Suprapubic skin (tissue), 4 donors: ENCODE measurements at regions not wholly inside any gene's neighbourhood (a gene's known extent, or its start where the extent isn't known, plus 50 kb on each side); places are given as distances from the start of the nearest gene placed in this dataset.

Experiments
- DNase-seq, 2 donors: peaks; one replicate each; pipeline ENCODE4 v3.0.0-alpha.2; 2019; ENCODE audit warnings: low spot score in 2 of 2
- H3K27ac ChIP-seq: fragments of 200-600 bp; sonication (generic); one replicate; pipeline ENCODE4 v1.5.1; 2019
- H3K27me3 ChIP-seq: fragments of 200-600 bp; sonication (generic); one replicate; pipeline ENCODE4 v1.5.1; 2019
- H3K36me3 ChIP-seq: fragments of 200-600 bp; sonication (generic); one replicate; pipeline ENCODE4 v1.5.1; 2019
- H3K4me1 ChIP-seq: fragments of 200-600 bp; sonication (generic); one replicate; pipeline ENCODE4 v1.5.1; 2019
- H3K4me3 ChIP-seq: fragments of 200-600 bp; sonication (generic); one replicate; pipeline ENCODE4 v1.5.1; 2019; ENCODE audit warnings: mild to moderate bottlenecking
- H3K9me3 ChIP-seq: fragments of 200-600 bp; sonication (generic); one replicate; pipeline ENCODE4 v1.5.1; 2019
- EP300 ChIP-seq: sonication (generic); formaldehyde crosslinking; IDR thresholded peaks from one replicate; pipeline ENCODE4 v1.6.1; 2017; ENCODE audit warnings: antibody characterized with exemption
- POLR2A ChIP-seq, 2 donors: fragments of 450-650 bp; IDR thresholded peaks; one replicate each; pipeline ENCODE4 v1.6.1; 2017; ENCODE audit warnings: antibody characterized with exemption in 2 of 2, mild to moderate bottlenecking in 2 of 2, moderate library complexity in 2 of 2
- POLR2AphosphoS5 ChIP-seq, 3 donors: sonication (generic); formaldehyde crosslinking; IDR thresholded peaks; one replicate each; pipeline ENCODE4 v1.6.1; 2017; ENCODE audit warnings: antibody characterized with exemption in 3 of 3
- WGBS: methylation state at CpG from one replicate; pipeline ENCODE4 v1.1.5; 2018; 5-methylcytosine and 5-hydroxymethylcytosine counted together
- TF ChIP-seq, protein P1 (sequence below), 2 donors: fragments of 200-600 bp in 1 of 2; fragments of 450-650 bp in 1 of 2; sonication (generic) in 1 of 2; IDR thresholded peaks; one replicate each; pipeline ENCODE4 v1.5.1; 2016 to 2019; ENCODE audit warnings: antibody characterized with exemption in 2 of 2, mild to moderate bottlenecking in 1 of 2, moderate library complexity in 1 of 2

DNA sequence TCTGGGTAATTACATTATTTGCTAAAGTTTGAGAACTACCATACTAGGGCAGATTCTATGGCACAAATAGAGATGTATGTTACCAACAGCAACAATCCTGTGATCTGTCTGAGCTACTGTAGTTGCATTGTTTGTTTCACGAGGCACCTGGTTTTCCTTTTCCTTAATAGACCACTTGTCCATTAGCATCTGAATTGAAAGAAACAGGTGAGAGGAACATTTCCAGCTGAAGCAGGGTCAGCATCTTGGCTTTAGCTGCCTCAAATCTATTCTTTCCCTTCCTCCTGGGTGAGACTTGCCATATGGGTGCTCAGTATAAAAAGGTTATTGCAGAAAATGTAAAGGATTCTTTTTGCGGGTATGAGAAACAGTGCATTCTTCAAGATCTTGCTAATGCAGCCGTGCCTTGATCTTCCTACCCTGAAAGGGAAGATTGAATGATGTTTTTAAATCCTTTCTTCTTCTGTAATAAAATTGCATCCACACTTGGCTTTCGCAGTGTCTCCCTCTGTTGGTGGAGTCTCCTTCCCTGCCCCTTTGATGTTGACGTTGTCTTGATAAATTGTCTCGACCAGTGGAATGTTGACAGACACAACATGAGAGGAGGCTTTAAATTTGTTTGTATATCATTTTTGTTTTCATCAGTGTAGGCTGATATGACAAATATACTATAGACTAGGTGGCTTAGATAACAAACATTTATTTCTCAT lies 118.0 kb upstream of the BRINP1 start:
- H3K9me3 ChIP-seq, result no peaks in the 10 kb centered on the region
- no peaks in the 10 kb centered on the region for H3K36me3 ChIP-seq
- H3K4me3 ChIP-seq, result no peak overlapping the region
- no peaks in the 10 kb centered on the region for H3K4me1 ChIP-seq
- no peak overlapping the region for H3K27ac ChIP-seq
- H3K27me3 ChIP-seq, result no peaks in the 10 kb centered on the region
- no peak for DNase-seq
- 43% methylated on average over 6 of the region's 6 CpGs for WGBS
- TF ChIP-seq POLR2AphosphoS5 (IDR thresholded peaks at IDR 0.05) (no peak), EP300 (no peak), POLR2A (IDR thresholded peaks at IDR 0.05) (no peak)
- TF ChIP-seq, protein P1, sequence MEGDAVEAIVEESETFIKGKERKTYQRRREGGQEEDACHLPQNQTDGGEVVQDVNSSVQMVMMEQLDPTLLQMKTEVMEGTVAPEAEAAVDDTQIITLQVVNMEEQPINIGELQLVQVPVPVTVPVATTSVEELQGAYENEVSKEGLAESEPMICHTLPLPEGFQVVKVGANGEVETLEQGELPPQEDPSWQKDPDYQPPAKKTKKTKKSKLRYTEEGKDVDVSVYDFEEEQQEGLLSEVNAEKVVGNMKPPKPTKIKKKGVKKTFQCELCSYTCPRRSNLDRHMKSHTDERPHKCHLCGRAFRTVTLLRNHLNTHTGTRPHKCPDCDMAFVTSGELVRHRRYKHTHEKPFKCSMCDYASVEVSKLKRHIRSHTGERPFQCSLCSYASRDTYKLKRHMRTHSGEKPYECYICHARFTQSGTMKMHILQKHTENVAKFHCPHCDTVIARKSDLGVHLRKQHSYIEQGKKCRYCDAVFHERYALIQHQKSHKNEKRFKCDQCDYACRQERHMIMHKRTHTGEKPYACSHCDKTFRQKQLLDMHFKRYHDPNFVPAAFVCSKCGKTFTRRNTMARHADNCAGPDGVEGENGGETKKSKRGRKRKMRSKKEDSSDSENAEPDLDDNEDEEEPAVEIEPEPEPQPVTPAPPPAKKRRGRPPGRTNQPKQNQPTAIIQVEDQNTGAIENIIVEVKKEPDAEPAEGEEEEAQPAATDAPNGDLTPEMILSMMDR (IDR thresholded peaks at IDR 0.05), result no peak

DNA sequence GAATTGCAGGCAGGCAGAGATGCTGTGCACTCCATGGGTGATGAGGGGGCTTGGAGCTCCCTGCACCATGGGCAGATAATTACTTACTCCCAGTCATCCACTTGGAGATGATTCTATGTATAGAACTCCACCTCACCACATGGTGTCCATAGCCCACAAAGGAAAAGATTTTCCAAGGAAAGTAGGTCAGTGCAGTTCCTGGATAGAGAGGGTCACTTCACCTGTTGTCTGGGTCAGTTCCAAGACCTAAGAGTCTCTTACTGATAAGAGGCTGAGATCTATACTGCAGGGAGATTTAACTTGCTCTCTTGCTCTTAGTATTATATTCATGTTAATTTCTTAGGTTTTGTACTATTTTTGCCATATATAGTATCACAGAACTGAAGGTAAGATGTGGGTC lies 113.9 kb upstream of the BRINP1 start:
- TF ChIP-seq POLR2A (IDR thresholded peaks at IDR 0.05) (no peak), POLR2AphosphoS5 (IDR thresholded peaks at IDR 0.05) (no peak)
- Histone ChIP-seq H3K27me3 (no peaks in the 10 kb centered on the region), H3K4me1 (no peaks in the 10 kb centered on the region), H3K9me3 (no peaks in the 10 kb centered on the region), H3K4me3 (no peak overlapping the region), H3K27ac (no peak overlapping the region), H3K36me3 (no peaks in the 10 kb centered on the region)
- no peak for DNase-seq

DNA sequence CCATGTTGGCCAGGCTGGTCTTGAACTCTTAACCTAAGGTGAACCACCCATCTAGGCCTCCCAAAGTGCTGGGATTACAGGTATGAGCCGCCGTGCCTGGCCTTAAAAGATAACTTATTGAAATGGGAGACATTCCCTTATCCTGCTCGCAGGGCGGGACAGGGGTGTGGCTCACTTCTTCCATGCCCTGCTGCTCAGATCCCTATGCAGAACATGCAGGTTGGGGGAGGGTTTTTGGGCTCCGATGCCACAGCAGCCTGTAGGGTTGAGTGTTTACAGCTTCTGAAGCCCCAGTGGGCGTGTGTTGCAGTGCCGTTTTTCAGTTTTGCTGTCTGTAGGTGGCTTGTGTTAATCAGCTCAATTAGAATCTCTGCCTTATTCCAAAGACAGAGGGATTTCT lies 108.0 kb upstream of the BRINP1 start:
- TF ChIP-seq POLR2AphosphoS5 (IDR thresholded peaks at IDR 0.05) (no peak), EP300 (no peak), POLR2A (IDR thresholded peaks at IDR 0.05) (no peak)
- TF ChIP-seq, protein P1 (IDR thresholded peaks at IDR 0.05), result no peak
- H3K27ac ChIP-seq, result no peak overlapping the region
- H3K4me3 ChIP-seq, result no peak overlapping the region
- no peaks in the 10 kb centered on the region for H3K9me3 ChIP-seq
- H3K4me1 ChIP-seq, result no peaks in the 10 kb centered on the region
- WGBS, result 88% methylated on average over 6 of the region's 7 CpGs
- H3K27me3 ChIP-seq, result no peaks in the 10 kb centered on the region
- DNase-seq, result no peak
- no peaks in the 10 kb centered on the region for H3K36me3 ChIP-seq

DNA sequence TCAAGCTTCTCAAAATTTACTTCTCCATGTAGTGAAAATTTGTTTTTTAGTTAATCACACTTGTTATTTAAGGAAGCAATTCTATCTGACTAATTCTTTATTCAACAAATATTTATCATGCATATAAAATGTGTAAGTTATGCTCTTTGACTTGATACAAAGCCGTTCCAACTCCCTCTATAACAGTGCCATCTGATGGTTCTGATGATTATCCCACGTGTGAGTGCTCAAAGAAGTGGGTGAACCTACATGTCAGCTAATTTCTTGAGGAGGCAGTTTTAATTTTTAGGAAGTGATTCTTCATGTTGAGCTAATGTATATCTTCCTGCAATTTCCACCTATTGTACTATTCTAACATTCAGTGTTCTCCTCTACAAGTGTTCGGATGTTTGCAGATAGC lies 88.8 kb upstream of the BRINP1 start:
- H3K27ac ChIP-seq, result no peak overlapping the region
- WGBS, result 43% methylated on average over 3 of the region's 3 CpGs
- no peaks in the 10 kb centered on the region for H3K36me3 ChIP-seq
- DNase-seq, result no peak
- peaks cover under 1% of the 10 kb centered on the region for H3K27me3 ChIP-seq
- H3K4me1 ChIP-seq, result no peaks in the 10 kb centered on the region
- no peaks in the 10 kb centered on the region for H3K9me3 ChIP-seq
- no peak overlapping the region for H3K4me3 ChIP-seq
- TF ChIP-seq POLR2A (IDR thresholded peaks at IDR 0.05) (no peak), POLR2AphosphoS5 (IDR thresholded peaks at IDR 0.05) (no peak), EP300 (no peak)
- TF ChIP-seq, protein P1 (IDR thresholded peaks at IDR 0.05), result no peak

DNA sequence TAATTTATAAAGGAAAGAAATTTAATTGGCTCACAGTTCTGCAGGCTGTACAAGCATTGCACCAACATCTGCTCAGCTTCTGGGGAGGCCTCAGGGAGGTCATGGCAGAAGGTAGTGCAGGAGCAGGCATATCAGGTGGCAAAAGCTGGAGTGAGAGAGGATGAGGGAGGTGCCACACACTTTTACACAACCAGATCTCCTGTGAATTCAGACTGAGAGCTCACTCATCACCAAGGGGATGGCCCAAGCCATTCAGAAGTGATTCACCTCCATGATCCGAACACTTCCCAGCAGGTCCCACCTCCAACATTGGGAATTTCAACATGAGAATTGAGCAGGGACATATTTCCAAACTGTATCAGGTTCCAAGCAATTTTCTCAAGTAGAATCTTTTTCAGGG lies 84.7 kb upstream of the BRINP1 start:
- Histone ChIP-seq H3K4me3 (no peak overlapping the region), H3K4me1 (peaks cover 10% of the 10 kb centered on the region), H3K27ac (no peak overlapping the region), H3K27me3 (no peaks in the 10 kb centered on the region), H3K36me3 (no peaks in the 10 kb centered on the region), H3K9me3 (no peaks in the 10 kb centered on the region)
- TF ChIP-seq POLR2AphosphoS5 (IDR thresholded peaks at IDR 0.05) (no peak), EP300 (no peak), POLR2A (IDR thresholded peaks at IDR 0.05) (no peak)
- TF ChIP-seq, protein P1 (IDR thresholded peaks at IDR 0.05), result no peak
- DNase-seq, result no peak
- WGBS, result 80% methylated on average over 1 of the region's 1 CpG

DNA sequence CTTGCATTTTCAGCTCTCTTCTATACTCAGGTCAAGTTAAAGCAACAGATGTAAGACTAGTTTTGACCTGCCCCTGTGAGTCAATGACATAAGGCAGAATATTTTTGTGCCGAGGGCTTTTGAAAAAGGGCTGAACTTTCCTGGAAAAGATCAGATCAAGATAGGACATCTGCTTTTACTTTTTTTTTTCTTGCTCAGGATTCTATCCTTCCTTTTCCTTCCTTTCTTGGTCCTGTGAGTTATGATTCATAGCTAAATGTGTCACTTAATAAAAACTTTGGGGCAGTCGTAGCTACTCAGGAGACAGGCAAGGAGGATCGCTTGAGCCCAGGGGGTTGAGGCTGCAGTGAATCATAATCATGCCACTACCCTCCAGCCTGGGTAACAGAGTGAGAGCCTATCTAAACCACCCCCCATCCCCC lies 84.3 kb upstream of the BRINP1 start:
- WGBS, result 27% methylated on average over 3 of the region's 3 CpGs
- Histone ChIP-seq H3K27ac (no peak overlapping the region), H3K4me1 (peaks cover 10% of the 10 kb centered on the region), H3K9me3 (no peaks in the 10 kb centered on the region), H3K4me3 (no peak overlapping the region), H3K27me3 (no peaks in the 10 kb centered on the region), H3K36me3 (no peaks in the 10 kb centered on the region)
- TF ChIP-seq EP300 (no peak), POLR2AphosphoS5 (IDR thresholded peaks at IDR 0.05) (no peak), POLR2A (IDR thresholded peaks at IDR 0.05) (no peak)
- TF ChIP-seq, protein P1 (IDR thresholded peaks at IDR 0.05), result no peak
- DNase-seq, result no peak
